Spleen (tissue), 7 donors: ENCODE measurements at regions not wholly inside any gene's neighbourhood (a gene's known extent, or its start where the extent isn't known, plus 50 kb on each side); places are given as distances from the start of the nearest gene placed in this dataset.

ENCODE experiments used
- POLR2A ChIP-seq, 3 donors: fragments of 450-650 bp; IDR thresholded peaks; one replicate each; pipeline ENCODE4 v1.5.1; 2017; ENCODE audit warnings: antibody characterized with exemption in 3 of 3, mild to moderate bottlenecking in 1 of 3
- POLR2AphosphoS5 ChIP-seq, 3 donors: sonication (generic); formaldehyde crosslinking; IDR thresholded peaks; one replicate each; pipeline ENCODE4 v1.5.1; 2017; ENCODE audit warnings: antibody characterized with exemption in 3 of 3
- TF ChIP-seq, protein P1 (sequence below), 11 experiments: fragments of 200-600 bp in 7 of 11; fragments of 450-650 bp in 4 of 11; sonication (generic) in 4 of 11; IDR thresholded peaks in 8 of 11; conservative IDR thresholded peaks in 3 of 11; 1 replicate in 7 of 11; 2 replicates in 4 of 11; pipeline versions ENCODE4 v1.4.0 to v1.8.0; 2016 to 2021; ENCODE audit warnings: antibody characterized with exemption in 11 of 11, inconsistent platforms in 4 of 11, mild to moderate bottlenecking in 1 of 11
- donor health status: DM: no; HTN: no; CAD: no; lungs with moderate emphysema.
- donor health status: DM: no; HTN: no; CAD: no.
- donor health status: DM: no; HTN: no; CAD: no.

DNA sequence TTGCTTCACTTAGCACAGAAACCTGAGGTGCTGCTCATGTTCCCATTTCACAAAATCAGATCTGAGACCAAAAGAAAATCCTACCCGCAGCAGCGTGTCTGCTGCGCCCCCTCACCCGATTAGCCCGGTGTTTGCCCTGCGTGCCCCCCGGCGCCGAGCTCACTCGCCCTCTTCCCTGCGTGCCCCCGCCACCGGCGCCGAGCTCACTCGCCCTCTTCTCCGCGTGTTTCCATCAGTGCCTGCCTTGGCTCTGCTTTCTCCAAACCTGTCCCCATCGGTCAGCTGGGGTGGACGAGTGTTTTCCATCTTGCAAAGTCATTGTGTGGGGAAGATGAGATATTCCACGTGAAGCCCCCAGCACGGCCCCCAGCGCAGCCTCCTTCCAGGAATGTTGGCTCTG lies 225.3 kb upstream of the PITRM1 start:
- TF ChIP-seq, protein P1, sequence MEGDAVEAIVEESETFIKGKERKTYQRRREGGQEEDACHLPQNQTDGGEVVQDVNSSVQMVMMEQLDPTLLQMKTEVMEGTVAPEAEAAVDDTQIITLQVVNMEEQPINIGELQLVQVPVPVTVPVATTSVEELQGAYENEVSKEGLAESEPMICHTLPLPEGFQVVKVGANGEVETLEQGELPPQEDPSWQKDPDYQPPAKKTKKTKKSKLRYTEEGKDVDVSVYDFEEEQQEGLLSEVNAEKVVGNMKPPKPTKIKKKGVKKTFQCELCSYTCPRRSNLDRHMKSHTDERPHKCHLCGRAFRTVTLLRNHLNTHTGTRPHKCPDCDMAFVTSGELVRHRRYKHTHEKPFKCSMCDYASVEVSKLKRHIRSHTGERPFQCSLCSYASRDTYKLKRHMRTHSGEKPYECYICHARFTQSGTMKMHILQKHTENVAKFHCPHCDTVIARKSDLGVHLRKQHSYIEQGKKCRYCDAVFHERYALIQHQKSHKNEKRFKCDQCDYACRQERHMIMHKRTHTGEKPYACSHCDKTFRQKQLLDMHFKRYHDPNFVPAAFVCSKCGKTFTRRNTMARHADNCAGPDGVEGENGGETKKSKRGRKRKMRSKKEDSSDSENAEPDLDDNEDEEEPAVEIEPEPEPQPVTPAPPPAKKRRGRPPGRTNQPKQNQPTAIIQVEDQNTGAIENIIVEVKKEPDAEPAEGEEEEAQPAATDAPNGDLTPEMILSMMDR (IDR thresholded peaks at IDR 0.05 in 8 of 11, conservative IDR thresholded peaks at IDR 0.05 in 3 of 11): no peak
- TF ChIP-seq POLR2AphosphoS5 (IDR thresholded peaks at IDR 0.05): no peak
- TF ChIP-seq POLR2A (IDR thresholded peaks at IDR 0.05): no peak
